Upper lobe of left lung (tissue), 4 donors: ENCODE measurements at regions not wholly inside any gene's neighbourhood (a gene's known extent, or its start where the extent isn't known, plus 50 kb on each side); places are given as distances from the start of the nearest gene placed in this dataset.

ENCODE experiments used
- EP300 ChIP-seq, 4 donors: sonication (generic); formaldehyde crosslinking; IDR thresholded peaks; one replicate each; pipeline ENCODE4 v1.5.1; 2017; ENCODE audit warnings: antibody characterized with exemption in 4 of 4, control low read depth in 2 of 4
- POLR2A ChIP-seq, 4 donors: fragments of 450-650 bp; IDR thresholded peaks; one replicate each; pipeline ENCODE4 v1.5.1; 2016 to 2017; ENCODE audit warnings: antibody characterized with exemption in 4 of 4, mild to moderate bottlenecking in 2 of 4
- POLR2AphosphoS5 ChIP-seq, 2 donors: sonication (generic); formaldehyde crosslinking; IDR thresholded peaks; one replicate each; pipeline ENCODE4 v1.5.1; 2017; ENCODE audit warnings: antibody characterized with exemption in 2 of 2
- TF ChIP-seq, protein P1 (sequence below), 6 experiments: fragments of 450-650 bp in 4 of 6; fragments of 200-600 bp in 2 of 6; sonication (generic) in 2 of 6; IDR thresholded peaks; one replicate each; pipeline ENCODE4 v1.5.1; 2016 to 2019; ENCODE audit warnings: antibody characterized with exemption in 6 of 6

DNA sequence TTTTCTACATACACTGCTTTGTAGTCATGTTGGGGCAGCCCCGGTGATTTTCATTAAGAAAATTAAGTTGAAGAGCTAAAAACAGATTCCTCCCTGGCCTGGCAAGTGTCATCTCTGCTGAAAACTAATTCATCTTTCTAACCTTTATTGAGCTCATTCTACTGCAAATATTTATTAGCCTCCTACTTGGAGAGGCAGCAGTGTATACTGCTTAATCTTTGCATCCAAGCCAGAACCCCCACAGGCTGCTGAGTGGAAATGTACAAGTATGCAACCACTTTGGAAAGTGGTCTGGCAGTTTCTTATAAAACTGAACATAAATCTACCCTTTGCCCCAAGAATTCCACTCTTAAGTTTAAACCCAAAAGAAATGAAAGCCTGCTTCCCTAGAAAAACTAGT lies 223.4 kb downstream of the DRD1 start:
- no peak for TF ChIP-seq POLR2A (IDR thresholded peaks at IDR 0.05)
- TF ChIP-seq, protein P1, sequence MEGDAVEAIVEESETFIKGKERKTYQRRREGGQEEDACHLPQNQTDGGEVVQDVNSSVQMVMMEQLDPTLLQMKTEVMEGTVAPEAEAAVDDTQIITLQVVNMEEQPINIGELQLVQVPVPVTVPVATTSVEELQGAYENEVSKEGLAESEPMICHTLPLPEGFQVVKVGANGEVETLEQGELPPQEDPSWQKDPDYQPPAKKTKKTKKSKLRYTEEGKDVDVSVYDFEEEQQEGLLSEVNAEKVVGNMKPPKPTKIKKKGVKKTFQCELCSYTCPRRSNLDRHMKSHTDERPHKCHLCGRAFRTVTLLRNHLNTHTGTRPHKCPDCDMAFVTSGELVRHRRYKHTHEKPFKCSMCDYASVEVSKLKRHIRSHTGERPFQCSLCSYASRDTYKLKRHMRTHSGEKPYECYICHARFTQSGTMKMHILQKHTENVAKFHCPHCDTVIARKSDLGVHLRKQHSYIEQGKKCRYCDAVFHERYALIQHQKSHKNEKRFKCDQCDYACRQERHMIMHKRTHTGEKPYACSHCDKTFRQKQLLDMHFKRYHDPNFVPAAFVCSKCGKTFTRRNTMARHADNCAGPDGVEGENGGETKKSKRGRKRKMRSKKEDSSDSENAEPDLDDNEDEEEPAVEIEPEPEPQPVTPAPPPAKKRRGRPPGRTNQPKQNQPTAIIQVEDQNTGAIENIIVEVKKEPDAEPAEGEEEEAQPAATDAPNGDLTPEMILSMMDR (IDR thresholded peaks at IDR 0.05): no peak
- TF ChIP-seq EP300 (IDR thresholded peaks at IDR 0.05): no peak
- TF ChIP-seq POLR2AphosphoS5 (IDR thresholded peaks at IDR 0.05): no peak
